H9 (cell line): ENCODE measurements at regions not wholly inside any gene's neighbourhood (a gene's known extent, or its start where the extent isn't known, plus 50 kb on each side); places are given as distances from the start of the nearest gene placed in this dataset.

Experiments
- DNase-seq: peaks from one replicate; pipeline ENCODE4 v3.0.0-alpha.2; 2017
- H2AFZ ChIP-seq: one replicate; pipeline ENCODE4 v1.6.1; 2013; ENCODE audit warnings: mild to moderate bottlenecking, low read length, control low read depth, moderate library complexity
- H2AK5ac ChIP-seq: 2 replicates; pipeline ENCODE4 v1.6.1; 2013; ENCODE audit warnings: low read length, control low read depth, mixed read lengths; ENCODE audit not compliant: insufficient read length
- H2BK120ac ChIP-seq: one replicate; pipeline ENCODE4 v1.6.1; 2013; ENCODE audit warnings: low read depth, mild to moderate bottlenecking, low read length, control low read depth, inconsistent platforms; ENCODE audit not compliant: poor library complexity, severe bottlenecking
- H2BK12ac ChIP-seq: 2 replicates; pipeline ENCODE4 v1.6.1; 2013; ENCODE audit warnings: low read length, control low read depth, mixed read lengths, low read depth; ENCODE audit not compliant: insufficient read length
- H2BK15ac ChIP-seq: 2 replicates; pipeline ENCODE4 v1.6.1; 2013; ENCODE audit warnings: low read depth, low read length, control low read depth
- H2BK20ac ChIP-seq: one replicate; pipeline ENCODE4 v1.6.1; 2013; ENCODE audit warnings: low read depth, mild to moderate bottlenecking, low read length, control low read depth, inconsistent platforms; ENCODE audit not compliant: poor library complexity, severe bottlenecking
- H2BK5ac ChIP-seq: 2 replicates; pipeline ENCODE4 v1.6.1; 2013; ENCODE audit warnings: low read length, control low read depth, mixed read lengths; ENCODE audit not compliant: insufficient read length
- H3K14ac ChIP-seq: 2 replicates; pipeline ENCODE4 v1.6.1; 2013; ENCODE audit warnings: low read length, control low read depth; ENCODE audit not compliant: insufficient read depth
- H3K18ac ChIP-seq: 2 replicates; pipeline ENCODE4 v1.6.1; 2013; ENCODE audit warnings: low read depth, mild to moderate bottlenecking, mixed read lengths, low read length, control low read depth; ENCODE audit not compliant: insufficient read length
- H3K23ac ChIP-seq: 2 replicates; pipeline ENCODE4 v1.6.1; 2013; ENCODE audit warnings: low read length, control low read depth, mixed read lengths, low read depth; ENCODE audit not compliant: insufficient read length
- H3K23me2 ChIP-seq: 2 replicates; pipeline ENCODE4 v1.6.1; 2013; ENCODE audit warnings: low read depth, mild to moderate bottlenecking, mixed read lengths, low read length, control low read depth; ENCODE audit not compliant: insufficient read length, poor library complexity, severe bottlenecking
- H3K27ac ChIP-seq: 2 replicates; pipeline ENCODE4 v1.5.1; 2013; ENCODE audit warnings: low read length, control low read depth, mixed read lengths, low read depth; ENCODE audit not compliant: insufficient read length
- H3K27me3 ChIP-seq: 2 replicates; pipeline ENCODE4 v1.6.1; 2013; ENCODE audit warnings: low read length, control low read depth, inconsistent platforms; ENCODE audit not compliant: insufficient read depth
- H3K4ac ChIP-seq: 2 replicates; pipeline ENCODE4 v1.6.1; 2013; ENCODE audit warnings: low read depth, mild to moderate bottlenecking, control low read depth, inconsistent platforms, low read length, moderate library complexity
- H3K4me1 ChIP-seq: 2 replicates; pipeline ENCODE4 v1.6.1; 2013; ENCODE audit warnings: low read length, control low read depth, inconsistent platforms; ENCODE audit not compliant: insufficient read depth
- H3K4me2 ChIP-seq: 2 replicates; pipeline ENCODE4 v1.6.1; 2013; ENCODE audit warnings: low read length, control low read depth, mixed read lengths; ENCODE audit not compliant: insufficient read length, insufficient read depth
- H3K56ac ChIP-seq: 2 replicates; pipeline ENCODE4 v1.6.1; 2013; ENCODE audit warnings: low read depth, mild to moderate bottlenecking, mixed read lengths, low read length, control low read depth; ENCODE audit not compliant: insufficient read length
- H3K79me1 ChIP-seq: 2 replicates; pipeline ENCODE4 v1.6.1; 2013; ENCODE audit warnings: low read depth, mild to moderate bottlenecking, moderate library complexity, low read length, control low read depth, inconsistent platforms; ENCODE audit not compliant: insufficient read depth, poor library complexity, severe bottlenecking
- H3K79me2 ChIP-seq: 2 replicates; pipeline ENCODE4 v1.6.1; 2013; ENCODE audit warnings: low read length, control low read depth, inconsistent platforms; ENCODE audit not compliant: insufficient read depth
- H3K9ac ChIP-seq: 2 replicates; pipeline ENCODE4 v1.6.1; 2013; ENCODE audit warnings: low read length, control low read depth, mixed read lengths; ENCODE audit not compliant: insufficient read length; ENCODE audit errors: extremely low read depth
- H3K9me3 ChIP-seq: one replicate; pipeline ENCODE4 v1.6.1; 2013; ENCODE audit warnings: low read depth, low read length, inconsistent platforms; ENCODE audit not compliant: control insufficient read depth
- H3T11ph ChIP-seq: one replicate; pipeline ENCODE4 v1.6.1; 2013; ENCODE audit warnings: mild to moderate bottlenecking, low read length, control low read depth, inconsistent platforms
- H4K20me1 ChIP-seq: one replicate; pipeline ENCODE4 v1.6.1; 2013; ENCODE audit not compliant: control insufficient read depth, insufficient read length, insufficient read depth
- H4K5ac ChIP-seq: 2 replicates; pipeline ENCODE4 v1.6.1; 2013; ENCODE audit warnings: low read depth, mild to moderate bottlenecking, mixed read lengths, low read length, control low read depth; ENCODE audit not compliant: insufficient read length
- H4K8ac ChIP-seq: replicated peaks from 2 replicates; pipeline ENCODE4 v1.6.1; 2013; ENCODE audit warnings: low read length, control low read depth, mixed read lengths, low read depth; ENCODE audit not compliant: insufficient read length
- H4K91ac ChIP-seq: 2 replicates; pipeline ENCODE4 v1.6.1; 2013; ENCODE audit warnings: low read depth, mild to moderate bottlenecking, moderate library complexity, mixed read lengths, low read length, control low read depth; ENCODE audit not compliant: insufficient read length
- H3K27ac Mint-ChIP-seq, 3 experiments: 2 replicates in 2 of 3; 3 replicates in 1 of 3; pipeline ENCODE4 v1.8.0; 2020 to 2021; ENCODE audit warnings: mixed read lengths in 3 of 3, mild to moderate bottlenecking in 1 of 3, moderate library complexity in 1 of 3
- H3K27me3 Mint-ChIP-seq: 2 replicates; pipeline ENCODE4 v1.8.0; 2021; ENCODE audit warnings: low read depth, mild to moderate bottlenecking, moderate library complexity, mixed read lengths
- H3K36me3 Mint-ChIP-seq, 3 experiments: 2 replicates in 2 of 3; 3 replicates in 1 of 3; pipeline ENCODE4 v1.8.0; 2020 to 2021; ENCODE audit warnings: low read depth in 3 of 3, mixed read lengths in 3 of 3; ENCODE audit not compliant: insufficient read depth in 1 of 3
- H3K4me1 Mint-ChIP-seq, 2 experiments: 2 replicates each; pipeline ENCODE4 v1.8.0; 2020; ENCODE audit warnings: mixed read lengths in 2 of 2
- H3K4me3 Mint-ChIP-seq, 2 experiments: 2 replicates in 1 of 2; 3 replicates in 1 of 2; pipeline ENCODE4 v1.8.0; 2020 to 2021; ENCODE audit warnings: mild to moderate bottlenecking in 2 of 2, mixed read lengths in 2 of 2, moderate library complexity in 1 of 2
- H3K9me3 Mint-ChIP-seq, 2 experiments: 2 replicates in 1 of 2; 3 replicates in 1 of 2; pipeline ENCODE4 v1.8.0; 2020; ENCODE audit warnings: mild to moderate bottlenecking in 2 of 2, mixed read lengths in 2 of 2, moderate library complexity in 1 of 2
- WGBS: extraction: QIAGEN DNeasy Blood & Tissue Kit; methylation state at CpG from one replicate; pipeline ENCODE4 v1.1.7; 2013; ENCODE audit warnings: missing lambda C conversion rate, low lambda C conversion rate, mixed read lengths; ENCODE audit not compliant: insufficient read length; ENCODE audit errors: extremely low coverage; 5-methylcytosine and 5-hydroxymethylcytosine counted together
- TF ChIP-seq, protein P1 (sequence below): fragments of 200-600 bp; sonication (generic); conservative IDR thresholded peaks from 3 replicates; pipeline ENCODE4 v1.8.0; 2021; ENCODE audit warnings: antibody characterized with exemption, mild to moderate bottlenecking

GRCh38 chr12:78703820-78704525 lies 160.6 kb upstream of the SYT1 start:
- no peak overlapping the region for H3K56ac ChIP-seq
- TF ChIP-seq, protein P1, sequence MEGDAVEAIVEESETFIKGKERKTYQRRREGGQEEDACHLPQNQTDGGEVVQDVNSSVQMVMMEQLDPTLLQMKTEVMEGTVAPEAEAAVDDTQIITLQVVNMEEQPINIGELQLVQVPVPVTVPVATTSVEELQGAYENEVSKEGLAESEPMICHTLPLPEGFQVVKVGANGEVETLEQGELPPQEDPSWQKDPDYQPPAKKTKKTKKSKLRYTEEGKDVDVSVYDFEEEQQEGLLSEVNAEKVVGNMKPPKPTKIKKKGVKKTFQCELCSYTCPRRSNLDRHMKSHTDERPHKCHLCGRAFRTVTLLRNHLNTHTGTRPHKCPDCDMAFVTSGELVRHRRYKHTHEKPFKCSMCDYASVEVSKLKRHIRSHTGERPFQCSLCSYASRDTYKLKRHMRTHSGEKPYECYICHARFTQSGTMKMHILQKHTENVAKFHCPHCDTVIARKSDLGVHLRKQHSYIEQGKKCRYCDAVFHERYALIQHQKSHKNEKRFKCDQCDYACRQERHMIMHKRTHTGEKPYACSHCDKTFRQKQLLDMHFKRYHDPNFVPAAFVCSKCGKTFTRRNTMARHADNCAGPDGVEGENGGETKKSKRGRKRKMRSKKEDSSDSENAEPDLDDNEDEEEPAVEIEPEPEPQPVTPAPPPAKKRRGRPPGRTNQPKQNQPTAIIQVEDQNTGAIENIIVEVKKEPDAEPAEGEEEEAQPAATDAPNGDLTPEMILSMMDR = no peak
- H3K79me1 ChIP-seq = no peaks in the 10 kb centered on the region
- H3K23ac ChIP-seq = no peak overlapping the region
- H4K5ac ChIP-seq = no peak overlapping the region
- H3K23me2 ChIP-seq = no peaks in the 10 kb centered on the region
- Mint-ChIP-seq H3K4me1 (no peaks in the 10 kb centered on the region), H3K27me3 (no peaks in the 10 kb centered on the region), H3K27ac (no peak overlapping the region), H3K4me3 (no peak overlapping the region), H3K36me3 (no peaks in the 10 kb centered on the region), H3K9me3 (no peaks in the 10 kb centered on the region)
- DNase-seq = no peak
- no peak overlapping the region for H4K91ac ChIP-seq
- no peak overlapping the region for H2BK5ac ChIP-seq
- no peak overlapping the region for H3K14ac ChIP-seq
- H2BK20ac ChIP-seq = no peak overlapping the region
- WGBS = no CpG with 5 or more reads among the region's 3 CpGs
- H3K4me1 ChIP-seq = no peaks in the 10 kb centered on the region
- no peak overlapping the region for H4K8ac ChIP-seq
- H3K4ac ChIP-seq = no peak overlapping the region
- H2BK12ac ChIP-seq = no peak overlapping the region
- H3K9ac ChIP-seq = no peak overlapping the region
- H4K20me1 ChIP-seq = no peaks in the 10 kb centered on the region
- H3K27me3 ChIP-seq = no peaks in the 10 kb centered on the region
- H3K79me2 ChIP-seq = no peaks in the 10 kb centered on the region
- no peaks in the 10 kb centered on the region for H3K9me3 ChIP-seq
- H2BK120ac ChIP-seq = no peak overlapping the region
- no peak overlapping the region for H2AFZ ChIP-seq
- H3T11ph ChIP-seq = no peak overlapping the region
- no peak overlapping the region for H3K18ac ChIP-seq
- no peak overlapping the region for H2AK5ac ChIP-seq
- H3K4me2 ChIP-seq = no peak overlapping the region
- no peak overlapping the region for H3K27ac ChIP-seq
- H2BK15ac ChIP-seq = no peak overlapping the region
